Right lobe of liver (tissue), 4 donors: ENCODE measurements at regions not wholly inside any gene's neighbourhood (a gene's known extent, or its start where the extent isn't known, plus 50 kb on each side); places are given as distances from the start of the nearest gene placed in this dataset.

Experiments used
- CTCF ChIP-seq, 4 donors: fragments of 200-600 bp in 3 of 4; fragments of 450-650 bp in 1 of 4; IDR thresholded peaks; one replicate each; pipeline versions ENCODE4 v1.5.1 to v1.8.0; 2016 to 2022; ENCODE audit warnings: antibody characterized with exemption in 4 of 4, mild to moderate bottlenecking in 2 of 4
- POLR2A ChIP-seq: fragments of 450-650 bp; IDR thresholded peaks from one replicate; pipeline ENCODE4 v1.6.1; 2017; ENCODE audit warnings: antibody characterized with exemption, mild to moderate bottlenecking
- donor health status: DM: no; HTN: no; CAD: no.
- donor health status: DM: no; HTN: no; CAD: no.
- donor health status: DM: no; HTN: yes; CAD: no.

- TF ChIP-seq POLR2A (no peak), CTCF (IDR thresholded peaks at IDR 0.05) (no peak)
These were observed 462.5 kb upstream of the TYRP1 start for GRCh38 chr9:12230708-12231107.
